GM12878 (cell line): ENCODE measurements at regions not wholly inside any gene's neighbourhood (a gene's known extent, or its start where the extent isn't known, plus 50 kb on each side); places are given as distances from the start of the nearest gene placed in this dataset.
"Not testable (repeated sequence)": the region's sequence is repeated elsewhere in the genome, so short reads cannot be mapped to it uniquely, and the experiment has no call there.

Experiments
- ATAC-seq: fragments of 200-7000 bp; cut with Tn5 transposase; 3 replicates; pipeline ENCODE4 v1.9.1; 2020; ENCODE audit warnings: mild to moderate bottlenecking, moderate library complexity
- BruUV-seq: library from RNA; stranded (reverse); fragments of 400-500 nt; replicated peaks from 2 replicates; lab custom pipeline; 2021; lab: Mats Ljungman, UMichigan
- CTCF ChIA-PET: fragments of 300-600 bp; sonication (Branson Sonifier 250); formaldehyde crosslinking; extraction: SDS; loops from one replicate; lab custom pipeline; 2021; ENCODE audit warnings: inconsistent platforms; lab: Yijun Ruan, JAX
- POLR2A ChIA-PET: fragments of 350-600 bp; formaldehyde crosslinking; extraction: SDS; loops from one replicate; lab custom pipeline; 2021; ENCODE audit warnings: inconsistent platforms; lab: Charles Lee
- RAD21 ChIA-PET: fragments of 300-600 bp; sonication (Branson Sonifier 250); formaldehyde crosslinking; loops from one replicate; lab custom pipeline; 2023; ENCODE audit warnings: antibody characterized with exemption; ENCODE audit not compliant: unreplicated experiment; lab: Charles Lee
- SMC1A ChIA-PET: fragments of 300-600 bp; sonication (Branson Sonifier 250); formaldehyde crosslinking; loops from one replicate; lab custom pipeline; 2023; ENCODE audit not compliant: unreplicated experiment, uncharacterized antibody; lab: Charles Lee
- DNase-seq: peaks from one replicate; pipeline ENCODE4 v3.0.0-alpha.2; 2011; ENCODE audit warnings: low read depth, low spot score
- FAIRE-seq: peaks from 3 replicates; lab custom pipeline; 2011; peaks lifted over from hg19 to GRCh38; lab: Jason Lieb, UNC
- H2AFZ ChIP-seq: 2 replicates; pipeline ENCODE4 v1.6.0; 2011; ENCODE audit warnings: low read depth, low read length, control low read depth; ENCODE audit not compliant: control insufficient read depth
- H3K27ac ChIP-seq: 2 replicates; pipeline ENCODE4 v1.5.1; 2011; ENCODE audit warnings: control low read depth; ENCODE audit not compliant: control insufficient read depth, insufficient read depth
- H3K27me3 ChIP-seq, 2 experiments: replicated peaks in 1 of 2; 2 replicates each; pipeline versions ENCODE4 v1.6.0 to v1.6.1; 2011; ENCODE audit warnings: low read length in 1 of 2; ENCODE audit not compliant: control insufficient read depth in 2 of 2, insufficient read depth in 2 of 2
- H3K36me3 ChIP-seq, 2 experiments: 2 replicates each; pipeline ENCODE4 v1.5.1; 2011; ENCODE audit warnings: low read length in 1 of 2; ENCODE audit not compliant: control insufficient read depth in 2 of 2, insufficient read depth in 2 of 2
- H3K4me1 ChIP-seq: 2 replicates; pipeline ENCODE4 v1.6.1; 2011; ENCODE audit warnings: mild to moderate bottlenecking, low read length, moderate library complexity, mixed read lengths; ENCODE audit not compliant: control insufficient read depth, insufficient read depth
- H3K4me2 ChIP-seq: 2 replicates; pipeline ENCODE4 v1.6.0; 2011; ENCODE audit warnings: control low read depth; ENCODE audit not compliant: control insufficient read depth, insufficient read depth
- H3K4me3 ChIP-seq: fragments of 200-600 bp; sonication (generic); 2 replicates; pipeline ENCODE4 v1.5.1; 2016
- H3K79me2 ChIP-seq: 2 replicates; pipeline ENCODE4 v1.6.0; 2011; ENCODE audit warnings: low read length; ENCODE audit not compliant: control insufficient read depth, insufficient read depth
- H3K9ac ChIP-seq: 2 replicates; pipeline ENCODE4 v1.8.0; 2011; ENCODE audit warnings: low read length, control low read depth, mixed read lengths; ENCODE audit not compliant: control insufficient read depth, insufficient read depth
- H3K9me3 ChIP-seq: replicated peaks from 3 replicates; pipeline ENCODE4 v1.5.1; 2011; ENCODE audit warnings: mild to moderate bottlenecking, low read length; ENCODE audit not compliant: control insufficient read depth, insufficient read depth
- H4K20me1 ChIP-seq: 2 replicates; pipeline ENCODE4 v1.6.0; 2011; ENCODE audit not compliant: control insufficient read depth, insufficient read depth
- WGBS: methylation state at CpG from one replicate; pipeline ENCODE4 v1.1.6; 2016; ENCODE audit warnings: low lambda C conversion rate; ENCODE audit not compliant: insufficient replicate concordance, insufficient coverage; ENCODE audit errors: missing lambda C conversion rate; 5-methylcytosine and 5-hydroxymethylcytosine counted together
- in situ Hi-C: fragments of 300-500 bp; cut with MboI; formaldehyde crosslinking; loops from 9 replicates; pipeline ENCODE4 v1.14.3; 2018; ENCODE audit warnings: mixed read lengths
- intact Hi-C: fragments of 100-400 bp; cut with micrococcal nuclease; formaldehyde crosslinking; loops from one replicate; pipeline ENCODE4 v1.14.2; 2022; ENCODE audit not compliant: unreplicated experiment

DNA sequence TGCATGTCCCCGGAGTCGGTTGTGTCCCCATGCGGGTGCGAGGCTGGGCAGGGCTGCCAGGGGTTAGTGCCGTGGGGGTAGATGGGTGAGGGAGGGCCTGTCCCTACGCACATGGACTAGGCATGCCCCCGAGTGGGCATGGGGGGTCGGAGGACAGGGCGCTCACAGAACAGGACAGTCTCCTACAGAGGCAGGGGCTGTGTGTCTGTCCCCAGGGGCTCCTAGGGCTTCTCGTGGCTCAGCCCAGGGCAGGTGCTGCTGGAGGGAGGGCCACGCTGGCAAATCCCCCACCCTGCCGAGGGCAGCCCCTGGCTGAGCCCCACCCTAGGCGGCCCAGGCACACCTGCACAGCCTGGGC lies 141.3 kb downstream of the TMEM121 start:
- H3K4me3 ChIP-seq, H3K9ac ChIP-seq, H3K27me3 ChIP-seq, intact Hi-C loops, H2AFZ ChIP-seq, H3K79me2 ChIP-seq, BruUV-seq, DNase-seq, RAD21 ChIA-PET, H3K27ac ChIP-seq, H3K36me3 ChIP-seq, CTCF ChIA-PET, H3K4me1 ChIP-seq, FAIRE-seq, POLR2A ChIA-PET, H4K20me1 ChIP-seq, ATAC-seq, H3K9me3 ChIP-seq, SMC1A ChIA-PET, H3K4me2 ChIP-seq: not testable (repeated sequence)
- WGBS: 37% methylated on average over 6 of the region's 13 CpGs
- in situ Hi-C loops: loop anchor here (25.0 kb wide), 2 partner anchors 345 to 470 kb away; no protein-coding TSS in a partner anchor

DNA sequence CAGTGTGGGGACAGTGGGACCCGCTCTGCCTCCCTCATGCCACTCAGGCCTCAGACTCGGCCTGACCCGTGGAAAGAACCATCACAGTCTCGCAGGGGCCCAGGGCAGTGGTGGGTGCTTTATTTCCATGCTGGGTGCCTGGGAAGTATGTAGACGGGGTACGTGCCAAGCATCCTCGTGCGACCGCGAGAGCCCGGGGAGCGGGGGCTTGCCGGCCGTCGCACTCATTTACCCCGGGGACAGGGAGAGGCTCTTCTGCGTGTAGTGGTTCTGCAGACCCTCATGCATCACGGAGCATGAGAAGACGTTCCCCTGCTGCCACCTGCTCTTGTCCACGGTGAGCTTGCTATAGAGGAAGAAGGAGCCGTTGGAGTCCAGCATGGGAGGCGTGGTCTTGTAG lies 141.6 kb downstream of the TMEM121 start:
- H3K27me3 ChIP-seq, H3K4me1 ChIP-seq, intact Hi-C loops, SMC1A ChIA-PET, H3K9ac ChIP-seq, ATAC-seq, H3K27ac ChIP-seq, H3K4me2 ChIP-seq, H3K36me3 ChIP-seq, POLR2A ChIA-PET, H3K9me3 ChIP-seq, H2AFZ ChIP-seq, H3K79me2 ChIP-seq, CTCF ChIA-PET, BruUV-seq, RAD21 ChIA-PET, DNase-seq, FAIRE-seq, H4K20me1 ChIP-seq, H3K4me3 ChIP-seq: not testable (repeated sequence)
- WGBS: 40% methylated on average over 20 of the region's 22 CpGs
- in situ Hi-C loops: loop anchor here (25.0 kb wide), 2 partner anchors 344 to 469 kb away; no protein-coding TSS in a partner anchor

- H3K27ac ChIP-seq, H3K79me2 ChIP-seq, H3K9me3 ChIP-seq, H3K27me3 ChIP-seq, ATAC-seq, DNase-seq, BruUV-seq, H3K4me1 ChIP-seq, CTCF ChIA-PET, H3K9ac ChIP-seq, H3K36me3 ChIP-seq, intact Hi-C loops, POLR2A ChIA-PET, H2AFZ ChIP-seq, H3K4me3 ChIP-seq, RAD21 ChIA-PET, FAIRE-seq, SMC1A ChIA-PET, H4K20me1 ChIP-seq, H3K4me2 ChIP-seq: not testable (repeated sequence)
- in situ Hi-C loops: loop anchor here (25.0 kb wide), 2 partner anchors 344 to 469 kb away; no protein-coding TSS in a partner anchor
- 75% methylated on average over 29 of the region's 29 CpGs for WGBS
Measured at GRCh38 chr14:105668471-105669230, 142.3 kb downstream of the TMEM121 start.

GRCh38 chr14:105669231-105669610 lies 142.8 kb downstream of the TMEM121 start:
- SMC1A ChIA-PET, H4K20me1 ChIP-seq, DNase-seq, POLR2A ChIA-PET, BruUV-seq, H3K9ac ChIP-seq, H3K79me2 ChIP-seq, H3K4me3 ChIP-seq, ATAC-seq, FAIRE-seq, H3K9me3 ChIP-seq, RAD21 ChIA-PET, H3K36me3 ChIP-seq, CTCF ChIA-PET, H2AFZ ChIP-seq, intact Hi-C loops, H3K4me2 ChIP-seq, H3K27me3 ChIP-seq, H3K27ac ChIP-seq, H3K4me1 ChIP-seq: not testable (repeated sequence)
- 68% methylated on average over 7 of the region's 7 CpGs for WGBS
- in situ Hi-C loops: loop anchor here (25.0 kb wide), 2 partner anchors 343 to 468 kb away; no protein-coding TSS in a partner anchor
